ENCODE measurements at regions not wholly inside any gene's neighbourhood (a gene's known extent, or its start where the extent isn't known, plus 50 kb on each side); places are given as distances from the start of the nearest gene placed in this dataset.
"Not testable (repeated sequence)": the region's sequence is repeated elsewhere in the genome, so short reads cannot be mapped to it uniquely, and the experiment has no call there.

DNA sequence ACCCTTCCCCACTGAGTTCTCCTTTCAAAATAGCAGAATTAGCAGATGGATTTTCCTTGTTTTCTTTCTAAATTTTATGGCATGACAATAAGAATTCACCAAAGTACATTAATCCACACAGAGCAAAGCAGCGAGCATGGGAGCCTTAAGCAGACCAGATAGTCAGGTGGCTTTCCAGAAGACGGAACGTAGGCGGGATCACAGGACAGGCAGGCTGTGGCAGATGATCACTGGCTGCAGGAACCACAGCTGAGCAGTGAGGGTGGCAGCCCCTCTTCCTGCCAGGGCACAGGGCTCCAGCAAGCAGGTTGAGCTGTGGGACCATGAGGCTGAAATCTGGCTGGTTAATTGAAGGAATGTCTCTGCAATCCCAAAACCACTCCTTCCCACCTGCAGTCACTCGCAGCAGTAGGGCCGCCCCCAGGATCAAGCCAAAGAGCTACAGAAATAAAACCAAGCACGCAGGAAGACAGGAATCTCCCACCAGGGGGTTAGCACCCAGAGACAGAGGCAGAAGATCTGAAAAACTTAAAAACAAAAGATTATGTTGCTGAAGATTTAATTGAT, 259.9 kb downstream of the EIPR1 start:
- intact Hi-C loops (cut with DNase I): no loop called here
- DNase-seq (ENCODE audit: low spot score): no peak

DNA sequence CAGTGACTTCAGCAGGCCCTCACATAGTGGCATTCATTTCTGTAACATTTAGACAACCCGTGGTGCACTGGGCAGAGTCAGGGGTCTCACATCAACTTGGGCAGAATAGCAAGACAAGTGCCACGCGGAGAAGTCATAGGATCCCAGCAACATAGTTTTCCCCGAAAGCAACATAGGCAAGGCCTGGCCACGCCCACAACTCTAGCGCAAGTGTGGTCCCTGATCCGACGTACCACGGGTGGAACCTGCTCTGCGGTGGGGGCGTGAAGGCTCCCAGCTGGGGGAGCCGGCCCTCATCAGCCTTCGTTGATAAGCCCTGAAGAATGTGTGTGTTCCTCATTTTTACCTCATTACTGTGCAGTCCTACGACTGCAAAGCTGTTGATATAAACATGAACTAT, 261.2 kb downstream of the EIPR1 start:
- intact Hi-C loops (cut with DNase I): no loop called here
- no peak for DNase-seq (ENCODE audit: low spot score)

DNA sequence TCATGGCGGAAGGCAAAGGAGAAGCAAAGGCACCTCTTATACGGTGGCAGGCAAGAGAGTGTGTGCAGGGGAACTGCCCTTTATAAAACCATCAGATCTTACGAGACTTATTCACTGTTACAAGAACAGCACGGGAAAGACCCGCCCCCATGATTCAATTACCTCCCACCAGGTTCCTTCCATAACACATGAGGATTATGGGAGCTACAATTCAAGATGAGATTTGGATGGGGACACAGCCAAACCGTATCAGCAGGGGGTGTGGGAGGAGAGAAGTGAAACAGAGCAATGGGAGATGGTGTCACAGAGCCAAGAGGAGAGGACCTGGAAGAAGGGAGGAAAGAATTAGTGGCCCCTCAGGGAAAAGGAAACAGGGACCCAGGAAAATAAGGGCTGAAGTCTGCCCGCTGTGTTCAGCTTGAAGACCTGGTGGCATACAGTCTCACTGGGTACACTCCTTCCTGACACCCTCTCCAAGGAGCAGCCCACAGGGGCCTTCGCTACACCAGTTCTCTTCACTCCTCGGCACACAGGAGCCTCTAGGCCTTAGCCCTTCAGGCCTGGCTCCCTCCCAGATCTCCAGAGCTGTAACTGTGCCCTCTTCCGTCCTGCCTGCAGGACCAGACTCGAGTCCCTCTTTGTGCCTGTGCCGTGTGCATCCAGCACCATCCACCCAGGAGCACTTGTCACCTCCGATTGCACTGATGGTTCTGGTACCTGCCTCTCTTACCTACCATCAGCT, 262.1 kb downstream of the EIPR1 start:
- DNase-seq (ENCODE audit: low spot score): no peak

DNA sequence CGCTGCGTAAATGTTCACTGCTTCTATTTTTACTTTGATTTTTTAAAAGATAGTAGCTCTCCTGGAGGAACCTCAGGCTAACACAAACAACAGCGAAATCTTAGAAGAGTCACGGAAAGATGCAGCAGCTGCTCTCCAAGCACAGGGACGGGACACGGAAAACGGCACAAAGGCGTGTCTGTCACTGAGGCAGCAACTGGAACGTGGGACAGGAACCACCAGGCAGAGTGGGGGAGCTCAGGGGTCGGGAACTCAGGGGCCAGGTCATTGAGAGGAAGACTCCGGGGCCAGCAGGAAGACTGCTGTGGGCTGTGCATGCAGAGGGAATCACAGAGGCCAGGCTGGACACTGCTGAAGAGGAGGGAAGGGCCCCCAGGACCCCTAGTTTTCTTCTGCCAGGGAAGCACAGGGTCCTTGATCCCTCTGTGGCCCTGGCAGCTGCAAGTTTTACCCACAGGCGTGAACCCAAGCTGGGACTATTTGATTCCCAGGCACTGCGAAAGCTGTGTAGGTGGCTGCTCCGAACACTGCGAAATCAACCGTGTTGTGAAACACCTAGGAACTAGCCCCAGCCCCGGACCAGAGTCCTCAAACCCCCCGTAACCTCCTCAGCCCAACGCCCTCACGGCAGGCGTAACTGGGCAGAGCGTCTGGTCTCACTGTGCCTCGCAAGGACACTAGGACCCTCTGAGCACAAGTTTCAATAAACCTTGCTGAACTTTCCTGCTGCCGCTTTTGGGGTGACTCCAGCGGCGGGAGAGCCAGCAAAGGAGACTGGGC, 263.0 kb downstream of the EIPR1 start:
- intact Hi-C loops (cut with DNase I): no loop called here
- no peak for DNase-seq (ENCODE audit: low spot score)

More for the DNA sequence above, 262.1 kb downstream of the EIPR1 start:
- intact Hi-C loops (cut with DNase I): no loop called here

DNA sequence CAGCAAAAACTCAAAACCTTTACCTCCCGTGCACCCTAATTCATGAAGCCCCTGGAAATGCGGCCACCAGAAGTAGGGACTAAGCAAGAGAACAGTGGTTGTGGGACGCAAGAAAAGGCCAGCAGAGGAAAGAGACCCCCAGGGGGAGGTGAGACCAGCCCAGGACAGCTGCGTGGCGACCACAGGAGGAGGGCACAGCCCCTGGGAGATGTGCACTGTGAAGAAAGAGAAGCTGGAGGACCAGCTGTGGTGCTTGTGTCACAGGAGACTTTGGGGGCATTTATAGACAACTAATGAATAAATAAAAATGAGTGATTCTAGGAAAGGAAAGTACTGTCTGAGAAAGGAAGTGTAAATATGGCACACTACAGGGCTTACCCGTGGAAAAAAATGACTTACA, 263.8 kb downstream of the EIPR1 start:
- no peak for DNase-seq (ENCODE audit: low spot score)
- intact Hi-C loops (cut with DNase I): no loop called here

DNA sequence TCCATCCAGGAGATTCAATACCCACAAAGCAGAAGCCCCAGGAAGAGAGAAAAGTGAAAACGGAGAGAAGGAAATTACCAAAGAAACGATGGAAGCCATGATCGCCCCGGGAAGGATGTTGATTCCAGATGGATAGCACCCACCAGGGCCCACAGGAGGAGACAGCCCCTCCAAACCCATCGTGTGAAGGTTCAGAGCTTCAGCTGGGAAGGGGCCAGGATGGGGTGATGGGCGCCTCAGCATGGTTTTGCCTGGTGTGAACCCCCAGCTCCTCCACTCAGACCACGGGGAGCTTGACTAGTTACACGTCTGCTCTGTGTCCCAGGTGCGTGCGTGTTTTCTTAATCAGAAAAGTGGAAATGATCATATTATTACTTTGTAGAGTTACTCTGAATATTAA, 264.5 kb downstream of the EIPR1 start:
- intact Hi-C loops (cut with DNase I): no loop called here
- DNase-seq (ENCODE audit: low spot score): no peak

DNA sequence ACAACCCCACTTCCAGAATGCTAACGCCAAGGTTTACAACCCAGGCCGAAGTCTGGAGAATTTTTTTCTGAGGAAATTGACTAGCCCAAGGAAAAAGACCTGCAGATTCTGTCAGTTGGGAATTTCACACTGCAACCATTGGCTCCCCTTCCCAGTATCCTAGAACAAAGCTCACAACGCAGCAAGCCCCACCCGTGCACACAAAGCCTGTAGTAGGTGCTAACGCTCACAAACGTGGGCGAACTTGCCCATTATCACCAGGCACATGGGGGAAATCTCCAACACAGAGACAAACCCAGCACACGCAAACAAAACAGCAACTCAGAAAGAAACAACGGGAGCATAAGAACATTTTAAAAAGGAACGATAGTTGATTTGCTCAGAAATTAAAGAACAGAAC, 265.1 kb downstream of the EIPR1 start:
- intact Hi-C loops (cut with DNase I): no loop called here
- no peak for DNase-seq (ENCODE audit: low spot score)

DNA sequence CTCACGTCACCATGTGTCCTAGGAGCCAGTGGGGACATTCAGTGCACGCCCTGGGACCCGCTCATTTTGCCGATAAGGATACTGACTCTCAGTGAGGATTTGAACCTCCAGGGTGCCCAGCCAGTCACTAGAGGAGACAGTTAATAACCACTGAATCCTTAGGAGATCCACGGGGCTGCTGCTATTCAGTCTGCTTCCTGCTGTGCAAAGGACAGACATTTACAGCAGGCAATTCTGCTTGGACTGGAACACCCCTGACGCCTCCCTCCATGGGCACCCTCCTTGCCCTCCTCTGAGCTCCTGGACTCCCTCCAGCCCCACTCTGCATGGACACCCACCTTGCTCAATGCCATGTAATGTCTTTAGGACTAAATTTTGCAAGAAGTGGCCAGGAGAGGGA, 265.5 kb downstream of the EIPR1 start:
- intact Hi-C loops (cut with DNase I): no loop called here
- DNase-seq (ENCODE audit: low spot score): no peak

DNA sequence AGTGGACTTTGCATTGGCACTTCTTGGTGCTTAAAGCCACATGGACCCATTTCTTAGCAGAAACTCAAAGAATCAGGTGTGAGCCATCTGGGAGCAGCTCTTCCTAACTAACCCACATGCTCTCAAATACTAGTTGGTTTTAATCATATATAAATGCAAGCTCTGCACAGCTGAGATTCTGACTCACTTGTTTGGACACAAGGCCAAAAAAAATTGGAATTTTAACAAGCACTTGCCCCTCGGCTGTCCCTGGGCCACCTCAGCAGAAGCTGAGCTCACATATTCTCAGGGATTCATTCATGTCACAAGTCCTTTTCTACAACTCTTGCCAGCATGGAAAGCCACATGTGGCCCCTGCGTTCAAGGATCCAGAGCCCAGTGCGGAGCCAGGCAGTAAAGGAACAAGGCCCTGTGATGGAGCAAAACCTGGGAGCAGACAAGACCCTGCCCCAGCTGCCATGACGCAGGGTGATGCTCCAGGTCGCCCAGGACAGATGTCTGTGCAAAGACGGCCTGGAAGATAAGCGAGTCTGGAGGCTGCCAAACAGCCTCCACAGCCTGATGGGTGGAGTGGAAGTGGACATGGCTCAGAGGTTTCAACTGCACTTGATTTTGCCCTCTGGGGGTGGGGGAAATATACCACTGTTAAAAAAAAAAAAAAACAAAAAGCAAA, 266.5 kb downstream of the EIPR1 start:
- DNase-seq (ENCODE audit: low spot score): no peak
- intact Hi-C loops (cut with DNase I): no loop called here

DNA sequence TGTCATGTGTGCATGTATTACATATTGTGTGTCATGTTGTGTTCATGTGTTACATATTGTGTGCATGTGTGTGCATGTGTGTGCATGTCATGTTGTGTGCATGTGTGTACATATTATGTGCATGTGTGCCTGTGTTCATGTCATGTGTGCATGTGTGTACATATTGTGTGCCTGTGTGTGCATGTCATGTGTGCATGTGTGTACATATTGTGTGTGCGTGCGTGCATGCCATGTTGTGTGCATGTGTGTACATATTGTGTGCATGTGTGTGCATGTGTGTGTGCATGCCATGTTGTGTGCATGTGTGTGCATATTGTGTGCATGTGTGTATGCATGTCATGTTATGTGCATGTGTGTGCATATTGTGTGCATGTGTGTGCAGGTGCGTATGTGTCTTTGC, 267.1 kb downstream of the EIPR1 start:
- intact Hi-C loops (cut with DNase I): no loop called here
- DNase-seq (ENCODE audit: low spot score): no peak

DNA sequence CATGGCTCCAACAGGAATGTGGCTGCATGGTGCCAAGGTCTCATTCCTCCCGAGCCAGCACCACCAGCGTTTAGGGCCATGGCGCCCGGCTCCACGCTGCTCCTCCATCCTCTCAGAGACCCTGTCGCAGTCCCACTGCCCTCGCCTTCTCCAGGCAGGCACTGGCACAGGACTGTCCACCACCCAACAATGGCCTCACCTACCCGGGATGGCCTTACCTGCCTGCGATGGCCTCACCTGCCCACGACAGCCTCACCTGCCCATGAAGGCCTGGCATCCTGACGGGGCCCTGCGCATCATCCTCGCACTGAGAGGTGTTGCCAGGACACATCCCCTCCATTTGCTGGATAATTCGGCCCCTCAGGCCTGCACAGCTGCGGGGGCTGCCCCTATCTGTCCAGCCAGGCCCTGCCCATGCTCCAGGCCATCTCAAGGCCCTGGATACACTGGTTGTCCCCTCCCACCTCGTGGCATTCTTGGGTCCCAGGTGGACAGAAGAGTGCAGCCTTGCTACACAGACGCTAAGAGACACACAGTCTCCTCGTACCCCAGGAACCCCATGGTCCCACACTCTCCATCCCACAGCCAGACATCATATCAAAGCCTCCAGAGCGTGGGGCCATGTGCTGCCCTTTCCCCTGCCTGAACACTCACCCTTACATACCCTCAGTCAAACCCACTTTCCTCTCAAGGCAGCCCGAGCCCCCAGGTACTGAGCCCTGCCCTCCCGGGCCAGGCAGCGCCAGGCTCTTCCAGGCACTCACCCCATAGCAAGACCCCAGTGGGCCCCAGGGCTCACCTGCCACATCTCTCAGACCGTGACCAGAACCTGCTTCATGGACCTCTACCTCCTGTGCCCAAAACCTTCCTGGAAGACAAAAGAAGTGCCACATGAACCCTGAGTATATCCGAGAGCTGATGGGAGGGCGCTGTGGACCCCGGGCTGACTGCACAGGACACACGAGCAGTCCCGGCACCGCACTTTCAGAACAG, 268.6 kb downstream of the EIPR1 start:
- no peak for DNase-seq (ENCODE audit: low spot score)
- intact Hi-C loops (cut with DNase I): no loop called here

DNA sequence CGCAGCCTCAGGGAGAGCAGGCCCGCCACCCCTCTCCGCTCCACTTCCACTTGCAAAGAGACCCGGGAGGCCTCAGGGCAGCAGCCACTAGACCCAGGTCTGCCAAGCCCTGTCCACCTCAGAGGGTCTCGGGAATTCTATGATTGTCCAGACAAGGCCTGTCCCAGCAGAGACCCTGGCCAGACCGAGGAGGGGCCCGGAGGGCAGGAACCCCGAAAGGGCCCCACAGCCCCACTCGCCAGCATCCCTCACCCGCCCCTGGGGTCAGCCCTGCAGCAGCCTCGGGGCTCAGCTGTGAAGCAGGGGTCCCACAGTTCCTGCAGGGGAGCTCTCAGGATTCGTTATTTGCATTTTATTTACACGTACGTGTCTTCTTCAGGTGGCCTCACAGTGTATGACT, 269.5 kb downstream of the EIPR1 start:
- intact Hi-C loops (cut with DNase I): no loop called here
- DNase-seq (ENCODE audit: low spot score): no peak

DNA sequence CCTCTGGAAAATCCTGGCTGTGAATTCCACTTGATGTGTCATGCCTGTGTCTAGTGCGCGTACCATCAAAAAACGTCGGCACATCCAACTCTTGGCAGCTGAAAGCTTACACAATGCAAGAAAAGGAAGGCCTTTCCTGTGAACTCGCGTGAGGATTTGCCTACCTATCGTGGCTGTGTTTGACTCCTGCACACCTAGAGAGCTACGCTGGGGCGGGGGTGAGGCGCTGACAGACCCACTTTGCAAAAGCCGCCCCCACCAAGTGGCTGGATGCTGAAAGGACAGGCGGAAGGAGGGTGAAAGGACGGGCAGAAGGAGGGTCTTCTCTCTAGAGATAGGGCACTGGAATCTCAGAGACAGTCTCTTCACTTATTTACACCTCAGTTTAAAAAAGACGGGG, 270.1 kb downstream of the EIPR1 start:
- intact Hi-C loops (cut with DNase I): no loop called here
- no peak for DNase-seq (ENCODE audit: low spot score)

DNA sequence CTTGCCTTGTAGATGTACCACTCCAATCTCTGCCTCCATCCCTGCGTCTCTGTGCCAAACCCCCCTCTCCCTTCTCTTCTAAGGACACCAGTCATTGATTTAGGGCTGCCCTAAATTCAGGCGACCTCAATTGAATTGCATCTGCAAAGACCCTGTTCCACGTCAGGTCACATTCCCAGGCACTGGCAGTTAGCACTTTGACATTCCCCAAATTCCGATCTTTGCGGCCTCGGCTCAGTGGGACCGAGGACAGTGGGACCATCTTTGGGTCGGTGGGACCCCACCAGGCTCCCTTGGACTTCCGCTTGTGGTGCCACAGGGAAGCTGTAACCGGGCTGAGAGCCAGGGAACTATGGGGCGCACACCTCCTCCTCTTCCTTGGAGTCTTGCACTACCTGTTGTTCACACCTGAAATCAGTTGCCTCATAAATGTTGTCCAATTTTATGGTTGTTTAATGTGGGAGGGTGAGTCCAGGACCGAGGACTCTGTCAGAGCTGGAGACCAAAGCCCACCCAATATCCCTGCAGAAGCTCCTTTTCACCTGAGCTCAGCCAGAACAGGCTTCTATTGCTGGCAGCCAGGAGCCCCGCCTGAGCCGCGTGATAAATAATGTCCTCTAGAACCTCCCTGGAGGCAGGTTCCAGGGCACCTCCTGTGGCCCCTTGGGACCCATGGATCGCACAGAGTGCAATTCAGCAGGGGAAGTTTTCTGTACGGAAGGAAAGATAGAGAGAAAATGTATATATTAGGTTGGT, 271.6 kb downstream of the EIPR1 start:
- no peak for DNase-seq (ENCODE audit: low spot score)
- intact Hi-C loops (cut with DNase I): no loop called here

DNA sequence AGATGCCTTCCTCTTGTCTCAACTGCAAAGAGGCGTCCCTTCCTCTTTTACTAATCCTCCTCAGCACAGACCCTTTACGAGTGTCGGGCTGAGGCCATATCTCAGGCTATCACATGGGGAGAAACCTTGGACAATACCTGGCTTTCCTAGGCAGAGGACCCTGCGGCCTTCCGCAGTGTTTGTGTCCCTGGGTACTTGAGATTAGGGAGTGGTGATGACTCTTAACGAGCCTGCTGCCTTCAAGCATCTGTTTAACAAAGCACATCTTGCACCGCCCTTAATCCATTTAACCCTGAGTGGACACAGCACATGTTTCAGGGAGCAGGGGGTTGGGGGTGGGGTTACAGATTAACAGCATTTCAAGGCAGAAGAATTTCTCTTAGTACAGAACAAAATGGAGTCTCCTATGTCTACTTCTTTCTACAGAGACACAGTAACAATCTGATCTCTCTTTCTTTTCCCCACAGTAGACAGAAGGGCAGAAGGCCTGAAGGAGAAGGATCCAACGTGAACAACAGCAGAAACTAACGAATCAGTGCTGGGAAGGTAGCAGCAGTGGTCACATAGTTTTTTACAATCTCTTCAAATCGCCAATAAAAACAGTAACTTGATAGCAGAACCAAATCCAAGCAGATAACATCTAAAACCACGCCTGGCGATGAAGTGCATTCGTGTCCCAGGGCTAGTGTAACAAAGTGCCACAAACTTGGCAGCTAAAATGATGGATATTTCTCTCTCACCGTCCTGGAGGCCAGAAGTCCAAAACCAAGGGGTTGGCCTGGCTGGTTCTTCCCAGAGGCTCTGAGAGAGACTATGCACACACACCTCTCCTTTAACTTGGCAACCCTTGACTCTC, 272.4 kb downstream of the EIPR1 start:
- intact Hi-C loops (cut with DNase I); DNase-seq (ENCODE audit: low spot score): not testable (repeated sequence)

DNA sequence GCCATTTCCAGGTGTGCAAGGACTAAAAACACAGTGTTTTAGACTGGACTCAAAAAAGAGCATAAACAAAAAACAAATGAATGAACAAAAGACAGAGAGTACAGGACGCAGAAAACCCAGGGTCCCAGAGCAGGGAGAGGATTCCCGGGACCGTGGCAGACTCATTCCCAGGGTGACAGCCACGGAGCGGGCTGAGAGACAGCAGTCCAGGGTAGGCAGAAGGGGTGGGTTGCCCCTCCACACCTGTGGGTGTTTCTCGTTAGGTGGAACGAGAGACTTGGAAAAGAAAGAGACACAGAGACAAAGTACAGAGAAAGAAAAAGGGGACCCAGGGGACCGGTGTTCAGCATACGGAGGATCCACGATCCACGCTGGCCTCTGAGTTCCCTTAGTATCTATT, 273.4 kb downstream of the EIPR1 start:
- DNase-seq (ENCODE audit: low spot score): no peak
- intact Hi-C loops (cut with DNase I): no loop called here

DNA sequence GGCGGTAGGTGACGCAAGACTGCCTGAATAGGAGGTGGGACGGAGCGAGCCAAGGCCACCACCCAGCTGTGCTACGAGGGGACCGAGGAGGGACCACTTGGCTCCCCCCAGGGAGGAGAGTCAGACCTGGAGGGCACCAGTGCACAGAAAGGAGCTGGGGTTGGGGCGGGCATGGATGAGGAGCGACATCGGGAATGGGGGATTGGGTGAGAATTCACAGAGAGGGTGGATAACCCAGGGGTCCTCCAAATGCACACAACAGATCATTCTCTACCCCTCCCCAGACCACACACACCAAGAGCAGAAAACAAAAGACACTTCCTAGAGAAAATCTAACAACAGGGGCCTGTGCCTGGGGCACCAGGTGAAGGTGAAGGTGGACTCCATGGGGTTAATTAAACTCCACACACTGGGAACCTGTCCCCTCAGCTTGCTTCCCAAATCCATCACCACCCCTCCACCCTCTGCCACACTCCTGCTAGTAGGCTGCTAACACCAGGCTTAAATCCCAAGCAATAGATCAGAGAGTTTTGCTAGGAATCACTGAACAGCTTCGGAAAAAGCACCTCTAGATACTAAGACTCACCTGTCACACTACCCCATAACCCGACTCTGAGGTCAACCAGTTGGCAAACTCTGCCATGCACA, 274.6 kb downstream of the EIPR1 start:
- intact Hi-C loops (cut with DNase I): no loop called here
- no peak for DNase-seq (ENCODE audit: low spot score)

Measured in cardiac septum (tissue), 1 donor.